GM21825 (cell line): ENCODE measurements at regions not wholly inside any gene's neighbourhood (a gene's known extent, or its start where the extent isn't known, plus 50 kb on each side); places are given as distances from the start of the nearest gene placed in this dataset.
"Not testable (repeated sequence)": the region's sequence is repeated elsewhere in the genome, so short reads cannot be mapped to it uniquely, and the experiment has no call there.

Experiments used
- ATAC-seq: cut with Tn5 transposase; IDR thresholded peaks from one replicate; pipeline ENCODE4 v1.9.1; 2021; ENCODE audit warnings: mild to moderate bottlenecking, moderate library complexity; ENCODE audit not compliant: unreplicated experiment

DNA sequence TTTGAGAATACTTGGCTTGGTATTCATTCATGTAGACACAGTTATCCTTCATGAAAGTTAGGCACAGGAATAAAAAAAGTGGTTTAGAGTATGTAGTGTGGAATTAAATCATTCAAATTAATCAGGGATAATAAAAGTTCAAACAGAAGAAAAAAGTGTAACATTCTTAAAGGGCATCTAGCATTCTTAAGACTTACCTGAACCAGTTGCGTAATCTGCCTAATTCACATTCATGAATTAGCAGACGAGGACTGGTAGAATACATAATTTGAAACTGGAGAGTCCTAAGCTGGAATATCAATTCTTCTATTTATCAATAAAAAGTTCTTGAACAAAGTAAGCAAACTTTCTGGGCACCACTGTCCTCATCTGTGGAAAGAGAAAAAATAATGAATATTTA, 157.0 kb upstream of the DEPDC1 start:
- ATAC-seq, result no peak

DNA sequence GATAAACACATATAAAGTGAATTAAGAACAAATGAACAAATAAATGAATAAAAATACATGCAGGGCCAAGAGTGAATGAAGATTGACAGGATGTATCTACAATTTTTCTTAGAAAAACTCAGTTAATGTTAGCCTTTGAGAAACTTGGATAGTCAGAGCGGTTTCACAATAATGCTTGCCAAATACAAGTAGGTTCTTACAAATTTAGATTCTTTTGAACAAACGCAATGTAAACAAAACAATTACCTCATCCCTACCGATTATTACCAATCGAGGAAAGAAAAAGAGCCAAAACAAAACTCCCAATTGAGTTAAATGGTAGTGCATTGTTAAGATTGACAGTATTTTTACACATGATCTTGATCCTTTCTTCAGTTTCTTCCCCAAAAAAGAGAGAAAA, 176.9 kb upstream of the DEPDC1 start:
- ATAC-seq, result no peak

DNA sequence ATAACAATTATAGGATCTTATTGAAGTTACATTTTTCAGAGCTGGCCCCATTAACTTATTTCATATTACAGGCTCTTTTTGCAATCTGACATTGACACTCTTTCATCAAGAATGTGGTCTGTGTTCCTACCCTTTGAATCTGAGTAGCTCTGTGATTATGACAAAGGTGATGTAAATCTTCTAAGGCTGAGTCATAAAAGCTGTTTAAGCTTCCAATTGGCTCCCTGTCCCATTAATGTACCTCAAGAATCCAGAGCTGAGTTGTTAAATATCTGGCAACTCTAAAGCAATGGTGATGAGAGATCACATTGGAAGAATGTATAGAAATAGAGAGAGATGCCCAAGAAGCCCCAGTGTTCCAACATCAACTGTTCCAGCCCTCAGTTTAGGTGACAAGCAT, 178.5 kb upstream of the DEPDC1 start:
- ATAC-seq, result no peak

- no peak for ATAC-seq
Observed at GRCh38 chr1:68677684-68678351, 180.9 kb upstream of the DEPDC1 start.

GRCh38 chr1:68696221-68696620, 199.3 kb upstream of the DEPDC1 start:
- no peak for ATAC-seq

GRCh38 chr1:68703921-68704354, 207.1 kb upstream of the DEPDC1 start:
- no peak for ATAC-seq

DNA sequence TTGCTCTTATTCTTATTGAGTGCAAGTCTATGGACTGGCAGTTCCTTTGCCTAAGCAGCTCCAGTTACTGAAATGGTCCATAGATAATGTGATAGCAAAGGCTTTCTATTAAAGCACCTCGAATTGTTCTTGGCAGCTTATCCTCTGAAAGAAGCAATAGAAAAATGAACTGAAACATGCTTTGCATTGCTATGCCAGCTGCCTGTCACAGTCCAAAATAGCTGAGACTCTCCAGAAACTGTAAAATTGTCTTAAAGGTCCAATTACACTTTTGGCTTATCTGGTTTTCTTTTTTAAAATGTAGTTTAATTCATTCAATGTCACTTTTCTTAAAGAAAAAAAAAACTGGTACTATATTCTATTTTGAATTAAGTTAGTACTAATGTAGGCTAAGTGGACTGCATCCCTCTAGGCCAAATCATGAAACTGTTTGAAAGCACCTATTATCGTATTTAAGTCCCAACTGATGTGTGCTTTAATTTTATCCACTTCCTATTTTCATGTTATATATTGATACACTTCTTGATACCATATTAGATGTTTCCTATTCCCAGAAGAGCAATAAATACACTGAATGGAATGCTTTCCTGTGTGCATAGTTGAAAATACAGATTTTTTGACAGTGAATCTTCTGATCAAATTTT, 208.0 kb upstream of the DEPDC1 start:
- ATAC-seq, result no peak

- ATAC-seq, result no peak
Observed at GRCh38 chr1:68705466-68705865, 208.6 kb upstream of the DEPDC1 start.

DNA sequence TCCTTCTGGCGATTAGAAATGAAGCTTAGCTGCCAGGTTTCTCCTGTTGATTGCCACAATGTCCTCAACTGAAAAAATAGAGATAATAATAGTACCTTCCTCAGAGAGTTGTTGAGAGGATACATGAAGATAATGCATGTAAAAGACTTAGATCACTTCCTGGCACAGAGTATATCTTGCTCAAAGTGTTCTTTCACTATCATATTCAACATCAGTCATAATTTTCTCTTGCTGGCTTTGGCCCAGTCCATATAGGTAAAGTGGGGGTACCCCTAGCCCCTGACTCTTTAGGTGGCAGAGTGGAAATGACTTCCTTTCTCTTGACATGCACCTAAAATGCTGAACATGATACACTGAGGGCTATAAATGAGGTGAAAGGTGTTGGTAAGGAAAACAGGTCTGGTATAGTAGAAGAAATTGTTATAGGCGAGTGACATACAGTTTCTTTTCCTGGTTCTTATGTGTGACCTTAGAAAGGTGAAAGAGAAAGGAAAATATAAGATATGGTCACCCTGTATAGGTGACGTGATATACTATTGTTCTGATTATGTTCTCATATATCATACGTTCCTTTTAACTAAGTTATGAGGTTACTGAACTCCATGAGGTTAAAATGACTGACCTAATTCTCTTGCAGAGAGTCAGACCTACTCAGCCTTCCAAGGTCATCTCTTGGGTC, 209.9 kb upstream of the DEPDC1 start:
- ATAC-seq, result no peak

GRCh38 chr1:68717330-68717729, 220.4 kb upstream of the DEPDC1 start:
- no peak for ATAC-seq

GRCh38 chr1:68720476-68720875, 223.6 kb upstream of the DEPDC1 start:
- ATAC-seq, result no peak

GRCh38 chr1:68723791-68724190, 226.9 kb upstream of the DEPDC1 start:
- no peak for ATAC-seq

DNA sequence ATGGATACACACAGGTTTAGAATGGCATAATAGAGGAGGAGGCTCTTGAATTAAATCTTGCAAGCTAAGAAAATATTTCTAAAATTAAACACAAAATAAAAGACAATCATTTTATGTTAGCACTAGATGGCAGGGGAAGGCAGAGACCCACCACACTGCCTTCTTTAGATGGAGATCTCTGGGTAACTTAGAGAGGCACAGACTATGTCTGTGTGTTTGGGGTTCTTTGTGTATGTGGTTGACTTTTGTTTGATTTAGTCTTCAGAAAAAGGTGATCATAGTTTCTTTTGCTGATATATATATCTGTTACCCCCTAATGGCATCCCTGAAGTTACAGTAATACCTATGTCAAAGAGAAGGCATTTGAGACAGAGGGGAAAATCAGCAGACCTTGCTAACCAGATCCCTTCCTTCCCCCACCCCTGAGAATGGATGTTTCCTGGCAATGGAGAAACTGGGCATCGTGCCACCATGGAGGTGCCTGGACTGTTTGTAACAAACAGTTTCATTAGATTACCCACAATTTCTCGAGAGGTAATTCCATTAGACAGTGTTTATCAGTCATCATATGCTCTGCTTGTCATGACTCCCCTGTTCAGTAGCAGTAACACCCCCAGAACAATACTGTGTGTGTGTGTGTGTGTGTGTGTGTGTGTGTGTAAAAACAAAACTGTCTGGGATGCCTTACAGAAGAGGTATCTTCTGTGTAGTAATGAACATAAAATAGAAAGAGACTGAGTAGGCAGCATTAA, 228.3 kb upstream of the DEPDC1 start:
- ATAC-seq, result no peak

DNA sequence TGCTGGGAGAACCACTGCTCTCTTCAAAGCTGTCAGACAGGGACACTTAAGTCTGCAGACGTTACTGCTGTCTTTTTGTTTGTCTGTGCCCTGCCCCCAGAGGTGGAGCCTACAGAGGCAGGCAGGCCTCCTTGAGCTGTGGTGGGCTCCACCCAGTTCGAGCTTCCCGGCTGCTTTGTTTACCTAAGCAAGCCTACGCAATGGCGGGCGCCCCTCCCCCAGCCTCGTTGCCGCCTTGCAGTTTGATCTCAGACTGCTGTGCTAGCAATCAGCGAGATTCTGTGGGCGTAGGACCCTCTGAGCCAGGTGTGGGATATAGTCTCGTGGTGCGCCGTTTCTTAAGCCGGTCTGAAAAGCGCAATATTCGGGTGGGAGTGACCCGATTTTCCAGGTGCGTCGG, 242.6 kb upstream of the DEPDC1 start:
- not testable (repeated sequence) for ATAC-seq

DNA sequence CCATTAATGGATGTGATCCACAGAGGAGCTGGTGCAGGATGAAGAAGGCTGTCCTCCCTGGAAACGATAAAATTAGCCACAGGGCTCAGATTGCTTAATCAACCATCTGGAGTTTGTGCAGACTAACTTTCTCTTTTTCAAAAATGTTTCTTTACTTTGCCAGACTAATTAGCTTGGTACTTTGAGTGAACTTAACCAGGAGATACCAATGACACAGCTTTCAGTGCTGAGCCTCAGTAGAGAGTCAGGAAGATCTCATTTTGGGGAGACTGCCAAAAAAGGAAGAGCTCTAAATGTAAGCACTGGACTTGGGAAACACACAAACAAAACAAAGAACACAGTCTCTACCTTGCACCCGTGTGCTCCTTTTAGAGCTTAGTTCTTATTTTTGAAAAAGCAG, 248.1 kb upstream of the DEPDC1 start:
- no peak for ATAC-seq

DNA sequence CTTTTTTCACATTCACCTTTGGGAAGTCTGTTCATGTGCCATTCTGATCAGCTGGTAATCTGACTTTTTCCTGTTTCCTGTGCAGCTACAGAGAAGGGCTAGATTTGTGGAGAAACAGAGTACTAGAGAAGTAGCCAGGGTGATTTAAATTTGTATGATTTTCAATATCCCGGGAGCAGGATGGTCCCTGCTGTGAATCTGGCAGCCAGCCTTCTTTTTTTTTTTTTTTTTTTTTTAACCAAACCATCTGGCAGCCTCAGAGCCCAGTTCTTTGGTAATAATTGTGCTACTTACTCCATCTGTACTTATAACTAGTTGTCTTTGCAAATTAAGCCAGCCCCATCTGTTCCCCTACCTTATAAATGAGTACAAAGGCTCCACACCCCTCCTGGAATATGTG, 248.6 kb upstream of the DEPDC1 start:
- no peak for ATAC-seq

DNA sequence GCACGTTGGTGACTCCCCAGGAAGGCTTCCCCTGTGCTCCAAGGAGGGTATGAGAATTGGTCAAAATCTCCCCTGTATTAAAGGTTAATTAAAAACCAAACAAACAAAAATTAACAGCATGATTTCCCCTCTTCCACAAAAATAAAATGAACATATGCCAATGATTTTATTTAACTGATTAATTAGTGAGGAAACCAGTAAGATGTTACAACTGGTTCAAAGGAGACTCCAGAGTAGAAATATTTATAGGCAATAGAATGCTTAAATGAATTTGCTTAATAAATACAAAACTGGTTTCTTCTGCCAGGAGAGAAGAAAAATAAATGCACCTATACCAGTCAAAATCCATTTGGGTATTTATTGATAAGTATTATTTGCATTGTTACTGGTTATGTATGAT, 249.5 kb upstream of the DEPDC1 start:
- no peak for ATAC-seq

GRCh38 chr1:68751723-68752122, 254.8 kb upstream of the DEPDC1 start:
- no peak for ATAC-seq

DNA sequence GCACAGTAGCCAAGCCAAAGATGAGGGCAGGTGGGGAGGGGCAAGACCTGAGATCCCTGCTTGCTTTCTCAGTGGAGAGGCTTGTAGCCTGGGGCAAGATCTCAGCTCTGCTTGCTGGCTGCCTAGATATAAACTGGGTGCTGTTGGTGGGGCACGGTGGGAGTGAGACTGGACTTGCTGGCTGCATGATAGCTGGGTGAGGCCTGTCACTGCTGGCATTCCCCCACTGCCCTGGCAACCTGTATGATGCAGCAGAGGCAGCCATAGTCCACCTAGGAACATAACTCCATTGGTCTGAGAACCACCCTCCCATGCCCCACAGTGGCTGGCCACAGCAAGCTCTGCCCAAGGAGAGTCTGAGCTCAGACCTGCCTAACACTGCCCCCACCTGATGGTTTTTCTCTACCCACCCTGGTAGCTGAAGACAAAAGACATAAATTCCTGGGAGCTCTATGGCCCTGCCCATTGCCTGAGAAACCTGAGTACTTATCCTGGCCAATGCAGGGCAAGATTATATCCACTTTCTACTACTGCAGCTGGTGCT, 261.9 kb upstream of the DEPDC1 start:
- no peak for ATAC-seq

- ATAC-seq, result no peak
Observed at GRCh38 chr1:68767941-68768340, 271.1 kb upstream of the DEPDC1 start.

DNA sequence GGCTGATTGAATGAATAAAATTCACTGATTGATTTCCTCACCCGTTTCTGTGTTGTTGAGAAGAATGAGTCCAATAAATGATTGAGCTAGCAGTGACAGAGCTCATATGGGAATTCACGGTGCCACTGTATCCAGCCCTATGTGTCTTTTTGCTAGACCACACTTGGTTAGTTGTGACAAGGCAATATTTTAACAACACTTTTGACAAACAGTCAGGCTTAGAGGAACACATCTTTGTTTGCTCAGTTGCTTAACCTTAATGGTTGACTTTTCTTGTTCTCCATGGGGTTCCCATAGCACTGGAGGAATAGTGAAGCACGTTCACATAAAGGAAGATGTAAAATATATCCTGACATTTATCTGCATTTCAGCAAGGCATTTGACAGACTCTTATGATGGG, 273.9 kb upstream of the DEPDC1 start:
- no peak for ATAC-seq
